K562 (cell line): ENCODE measurements at regions not wholly inside any gene's neighbourhood (a gene's known extent, or its start where the extent isn't known, plus 50 kb on each side); places are given as distances from the start of the nearest gene placed in this dataset.

Experiments
- ATAC-seq: fragments of 200-7000 bp; cut with Tn5 transposase; 3 replicates; pipeline ENCODE4 v1.9.1; 2020; ENCODE audit warnings: moderate library complexity
- BruUV-seq: library from RNA; stranded (reverse); fragments of 400-500 nt; replicated peaks from 2 replicates; lab custom pipeline; 2021; lab: Mats Ljungman, UMichigan
- CTCF ChIA-PET: fragments of 300-600 bp; formaldehyde crosslinking; extraction: SDS; loops from one replicate; lab custom pipeline; 2021; ENCODE audit warnings: low intra/inter-chr PET ratio; lab: Yijun Ruan, JAX
- POLR2A ChIA-PET: fragments of 300-600, 350-650 bp; sonication (Branson Sonifier 250); formaldehyde crosslinking; extraction: SDS; loops from one replicate; lab custom pipeline; 2021; ENCODE audit warnings: antibody characterized with exemption, inconsistent platforms; lab: Yijun Ruan, JAX
- DNase-seq, 4 experiments: peaks; one replicate each; pipeline versions ENCODE4 v3.0.0 to v3.0.0-alpha.2; 2011 to 2018; ENCODE audit warnings: low spot score in 3 of 4, mixed read lengths in 3 of 4; ENCODE audit errors: extremely low read depth in 1 of 4
- FAIRE-seq: peaks from 2 replicates; lab custom pipeline; 2011; peaks lifted over from hg19 to GRCh38; lab: Jason Lieb, UNC
- H2AFZ ChIP-seq: 2 replicates; pipeline ENCODE4 v1.6.0; 2011; ENCODE audit warnings: low read depth, low read length, control low read depth, inconsistent platforms
- H3K27ac ChIP-seq: fragments of 200-600 bp; 3 replicates; pipeline ENCODE4 v1.8.0; 2011; ENCODE audit warnings: low read depth, mild to moderate bottlenecking, control low read depth, inconsistent platforms, low read length, moderate library complexity, mixed read lengths; ENCODE audit errors: extremely low read depth
- H3K27me3 ChIP-seq, 2 experiments: fragments of 300-600 bp in 1 of 2; 2 replicates in 1 of 2; 3 replicates in 1 of 2; pipeline versions ENCODE4 v1.6.0 to v1.8.0; 2011; ENCODE audit warnings: inconsistent platforms in 2 of 2, low read length in 2 of 2, mild to moderate bottlenecking in 1 of 2, mixed read lengths in 1 of 2, moderate library complexity in 1 of 2; ENCODE audit not compliant: control insufficient read depth in 2 of 2, insufficient read depth in 2 of 2
- H3K36me3 ChIP-seq: fragments of 300-600 bp; 3 replicates; pipeline ENCODE4 v1.8.0; 2011; ENCODE audit warnings: mild to moderate bottlenecking, low read length, inconsistent platforms; ENCODE audit not compliant: control insufficient read depth, insufficient read depth
- H3K4me1 ChIP-seq, 2 experiments: fragments of 200-600 bp in 1 of 2; replicated peaks in 1 of 2; 2 replicates in 1 of 2; 3 replicates in 1 of 2; pipeline versions ENCODE4 v1.5.1 to v1.8.0; 2011; ENCODE audit warnings: inconsistent platforms in 2 of 2, low read length in 2 of 2, mild to moderate bottlenecking in 1 of 2, mixed read lengths in 1 of 2, moderate library complexity in 1 of 2; ENCODE audit not compliant: control insufficient read depth in 2 of 2, insufficient read depth in 2 of 2
- H3K4me2 ChIP-seq: 2 replicates; pipeline ENCODE4 v1.6.1; 2011; ENCODE audit warnings: low read length, control low read depth, inconsistent platforms, mixed read lengths; ENCODE audit not compliant: insufficient read depth
- H3K4me3 ChIP-seq: fragments of 200-600 bp; sonication (generic), shearing (Covaris generic); 2 replicates; pipeline ENCODE4 v1.5.1; 2016; ENCODE audit warnings: control low read depth, inconsistent platforms
- H3K79me2 ChIP-seq: fragments of 200-600 bp; 3 replicates; pipeline ENCODE4 v1.8.0; 2011; ENCODE audit warnings: low read length, inconsistent platforms; ENCODE audit not compliant: control insufficient read depth, insufficient read depth
- H3K9ac ChIP-seq, 2 experiments: 2 replicates each; pipeline versions ENCODE4 v1.6.0 to v1.6.1; 2011; ENCODE audit warnings: low read depth in 2 of 2, low read length in 2 of 2, control low read depth in 1 of 2, inconsistent platforms in 1 of 2, mild to moderate bottlenecking in 1 of 2, mixed read lengths in 1 of 2; ENCODE audit not compliant: insufficient read depth in 1 of 2
- H3K9me1 ChIP-seq: one replicate; pipeline ENCODE4 v1.6.0; 2011; ENCODE audit warnings: inconsistent platforms, mild to moderate bottlenecking, low read length, moderate library complexity; ENCODE audit not compliant: control insufficient read depth, insufficient read depth
- H3K9me3 ChIP-seq: replicated peaks from 2 replicates; pipeline ENCODE4 v1.5.1; 2011; ENCODE audit warnings: low read depth, low read length, inconsistent platforms; ENCODE audit not compliant: control insufficient read depth, insufficient read depth
- H4K20me1 ChIP-seq: replicated peaks from 2 replicates; pipeline ENCODE4 v1.6.1; 2011; ENCODE audit warnings: low read length, inconsistent platforms, mixed read lengths; ENCODE audit not compliant: control insufficient read depth, insufficient read depth
- CTCF ChIP-seq, 3 experiments: IDR thresholded peaks in 2 of 3; conservative IDR thresholded peaks in 1 of 3; 2 replicates each; pipeline ENCODE4 v1.5.1; 2011 to 2012; ENCODE audit warnings: low read length in 3 of 3, mild to moderate bottlenecking in 3 of 3, control low read depth in 2 of 3, improper control_type of control experiment in 1 of 3, inconsistent platforms in 1 of 3, low read depth in 1 of 3, mixed read lengths in 1 of 3, moderate library complexity in 1 of 3; ENCODE audit not compliant: insufficient read depth in 2 of 3
- HIVEP1 ChIP-seq: fragments of 250-450 bp; sonication (Bioruptor Pico); IDR thresholded peaks from 2 replicates; pipeline ENCODE4 v1.4.0; 2020; ENCODE audit warnings: mild to moderate bottlenecking
- NFXL1 ChIP-seq: fragments of 450-650 bp; formaldehyde crosslinking; IDR thresholded peaks from 2 replicates; pipeline ENCODE4 v1.4.0; 2021; ENCODE audit warnings: mild to moderate bottlenecking
- PML ChIP-seq: IDR thresholded peaks from 2 replicates; pipeline ENCODE4 v1.6.1; 2012; ENCODE audit warnings: low read length, inconsistent platforms
- RAD51 ChIP-seq: fragments of 450-650 bp; IDR thresholded peaks from 2 replicates; pipeline ENCODE4 v1.7.1; 2016; ENCODE audit warnings: low read depth, mild to moderate bottlenecking, borderline replicate concordance
- RBM17 ChIP-seq: fragments of 200-400 bp; formaldehyde crosslinking; IDR thresholded peaks from 2 replicates; pipeline ENCODE4 v1.6.1; 2017; ENCODE audit warnings: low read depth, mild to moderate bottlenecking, low read length, borderline replicate concordance
- ZNF277 ChIP-seq: fragments of 250-450 bp; sonication (Bioruptor Pico); IDR thresholded peaks from 2 replicates; pipeline ENCODE4 v1.8.0; 2022; ENCODE audit warnings: inconsistent platforms, mild to moderate bottlenecking, moderate library complexity, borderline replicate concordance
- ZNF592 ChIP-seq: fragments of 450-650 bp; IDR thresholded peaks from 2 replicates; pipeline ENCODE4 v1.6.1; 2017; ENCODE audit warnings: antibody characterized with exemption, mild to moderate bottlenecking
- WGBS: fragments of 100-300 bp; shearing (Covaris generic); methylation state at CpG from one replicate; pipeline ENCODE4 v1.1.6; 2016; ENCODE audit warnings: low coverage, mixed read lengths; ENCODE audit not compliant: insufficient coverage; ENCODE audit errors: missing lambda C conversion rate; 5-methylcytosine and 5-hydroxymethylcytosine counted together
- in situ Hi-C: fragments of 300-500 bp; cut with MboI; formaldehyde crosslinking; loops from 4 replicates; pipeline ENCODE4 v1.15.0; 2018; ENCODE audit warnings: inconsistent platforms, mixed read lengths
- intact Hi-C: fragments of 100-400 bp; cut with micrococcal nuclease; formaldehyde crosslinking; loops from 2 replicates; pipeline ENCODE4 v1.14.2; 2022

- Histone ChIP-seq H3K36me3 (no peaks in the 10 kb centered on the region), H3K4me3 (no peak overlapping the region), H3K4me1 (no peaks in the 10 kb centered on the region), H3K27me3 (no peaks in the 10 kb centered on the region), H3K27ac (no peak overlapping the region), H3K4me2 (no peak overlapping the region), H2AFZ (no peak overlapping the region), H4K20me1 (no peaks in the 10 kb centered on the region), H3K9ac (no peak overlapping the region), H3K79me2 (no peaks in the 10 kb centered on the region), H3K9me1 (no peaks in the 10 kb centered on the region), H3K9me3 (no peaks in the 10 kb centered on the region)
- CTCF ChIA-PET = no interaction called here
- BruUV-seq = no TSS peak
- no peak for DNase-seq
- no peak for ATAC-seq
- FAIRE-seq = no peak
- 3% methylated on average over 4 of the region's 4 CpGs for WGBS
- TF ChIP-seq HIVEP1 = no peak
- intact Hi-C loops (no loop called here), in situ Hi-C loops (no loop called here)
- POLR2A ChIA-PET = interaction anchor here (1.5 kb wide), 1 partner anchor 11 kb away, joined by 3 read pairs; no protein-coding TSS in a partner anchor
These were observed 208.6 kb upstream of the SFRP2 start for GRCh38 chr4:153997516-153997915.

- TF ChIP-seq NFXL1 (CRISPR knock-in tag) (no peak), ZNF277 (no peak), RAD51 (no peak), CTCF (IDR thresholded peaks at IDR 0.05 in 2 of 3, conservative IDR thresholded peaks at IDR 0.05 in 1 of 3; ENCODE audit: insufficient read depth in 2 of 3, low read depth in 1 of 3, low read length in 3 of 3) (no peak), RBM17 (no peak), PML (no peak), ZNF592 (no peak)
- H4K20me1 ChIP-seq = no peaks in the 10 kb centered on the region
- ATAC-seq (no peak), FAIRE-seq (no peak), DNase-seq (no peak)
- no peaks in the 10 kb centered on the region for H3K9me3 ChIP-seq
- intact Hi-C loops (no loop called here), in situ Hi-C loops (no loop called here)
- ChIA-PET POLR2A (interaction anchor here (0.6 kb wide), 1 partner anchor 39 kb away, joined by 3 read pairs; no protein-coding TSS in a partner anchor), CTCF (no interaction called here)
- no peaks in the 10 kb centered on the region for H3K36me3 ChIP-seq
- H3K27me3 ChIP-seq = no peaks in the 10 kb centered on the region; a peak in 1 of 5 replicates
- H2AFZ ChIP-seq = no peak overlapping the region
- no peaks in the 10 kb centered on the region for H3K4me1 ChIP-seq
- no peaks in the 10 kb centered on the region for H3K9me1 ChIP-seq
- 0% methylated on average over 2 of the region's 2 CpGs for WGBS
- H3K9ac ChIP-seq = no peak overlapping the region
- H3K27ac ChIP-seq = no peak overlapping the region
- no peak overlapping the region for H3K4me2 ChIP-seq
- BruUV-seq = no TSS peak
- no peak overlapping the region for H3K4me3 ChIP-seq
- no peaks in the 10 kb centered on the region for H3K79me2 ChIP-seq
These were observed 200.6 kb upstream of the SFRP2 start for GRCh38 chr4:153989505-153989904.
